ENCODE measurements at regions not wholly inside any gene's neighbourhood (a gene's known extent, or its start where the extent isn't known, plus 50 kb on each side); places are given as distances from the start of the nearest gene placed in this dataset.

DNA sequence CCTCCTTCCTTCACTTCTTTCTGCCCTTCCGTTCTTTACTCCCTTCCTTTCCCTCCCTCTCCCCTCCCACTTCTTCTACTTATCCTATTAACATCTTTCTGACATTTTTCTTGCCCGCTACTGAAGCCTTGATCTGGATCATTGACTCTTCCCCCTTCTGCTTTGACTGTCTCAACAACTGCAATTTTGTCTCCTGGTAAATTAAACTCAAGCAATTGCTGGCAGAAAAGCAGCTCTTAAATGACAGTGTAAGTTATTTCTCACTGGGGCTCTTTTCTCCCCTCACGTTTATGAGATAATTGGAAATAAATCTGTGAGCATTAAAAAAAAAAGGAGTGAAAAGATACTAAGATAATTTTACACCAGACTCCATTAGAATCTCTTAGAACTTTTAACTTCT, 120.0 kb downstream of the SLC17A6 start:
- ChIA-PET POLR2A (no interaction called here), CTCF (no interaction called here)
- no peaks in the 10 kb centered on the region for H3K36me3 ChIP-seq (ENCODE audit: control insufficient read depth, insufficient read depth, low read length)
- no peak overlapping the region for H3K4me3 ChIP-seq (ENCODE audit: low read depth, low read length)
- TF ChIP-seq, protein P1, sequence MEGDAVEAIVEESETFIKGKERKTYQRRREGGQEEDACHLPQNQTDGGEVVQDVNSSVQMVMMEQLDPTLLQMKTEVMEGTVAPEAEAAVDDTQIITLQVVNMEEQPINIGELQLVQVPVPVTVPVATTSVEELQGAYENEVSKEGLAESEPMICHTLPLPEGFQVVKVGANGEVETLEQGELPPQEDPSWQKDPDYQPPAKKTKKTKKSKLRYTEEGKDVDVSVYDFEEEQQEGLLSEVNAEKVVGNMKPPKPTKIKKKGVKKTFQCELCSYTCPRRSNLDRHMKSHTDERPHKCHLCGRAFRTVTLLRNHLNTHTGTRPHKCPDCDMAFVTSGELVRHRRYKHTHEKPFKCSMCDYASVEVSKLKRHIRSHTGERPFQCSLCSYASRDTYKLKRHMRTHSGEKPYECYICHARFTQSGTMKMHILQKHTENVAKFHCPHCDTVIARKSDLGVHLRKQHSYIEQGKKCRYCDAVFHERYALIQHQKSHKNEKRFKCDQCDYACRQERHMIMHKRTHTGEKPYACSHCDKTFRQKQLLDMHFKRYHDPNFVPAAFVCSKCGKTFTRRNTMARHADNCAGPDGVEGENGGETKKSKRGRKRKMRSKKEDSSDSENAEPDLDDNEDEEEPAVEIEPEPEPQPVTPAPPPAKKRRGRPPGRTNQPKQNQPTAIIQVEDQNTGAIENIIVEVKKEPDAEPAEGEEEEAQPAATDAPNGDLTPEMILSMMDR (IDR thresholded peaks at IDR 0.05; ENCODE audit: insufficient read depth, low read depth, low read length): no peak
- H3K27me3 ChIP-seq (ENCODE audit: control insufficient read depth, insufficient read depth, low read length): no peaks in the 10 kb centered on the region
- no peak for DNase-seq (ENCODE audit: low read depth)

DNA sequence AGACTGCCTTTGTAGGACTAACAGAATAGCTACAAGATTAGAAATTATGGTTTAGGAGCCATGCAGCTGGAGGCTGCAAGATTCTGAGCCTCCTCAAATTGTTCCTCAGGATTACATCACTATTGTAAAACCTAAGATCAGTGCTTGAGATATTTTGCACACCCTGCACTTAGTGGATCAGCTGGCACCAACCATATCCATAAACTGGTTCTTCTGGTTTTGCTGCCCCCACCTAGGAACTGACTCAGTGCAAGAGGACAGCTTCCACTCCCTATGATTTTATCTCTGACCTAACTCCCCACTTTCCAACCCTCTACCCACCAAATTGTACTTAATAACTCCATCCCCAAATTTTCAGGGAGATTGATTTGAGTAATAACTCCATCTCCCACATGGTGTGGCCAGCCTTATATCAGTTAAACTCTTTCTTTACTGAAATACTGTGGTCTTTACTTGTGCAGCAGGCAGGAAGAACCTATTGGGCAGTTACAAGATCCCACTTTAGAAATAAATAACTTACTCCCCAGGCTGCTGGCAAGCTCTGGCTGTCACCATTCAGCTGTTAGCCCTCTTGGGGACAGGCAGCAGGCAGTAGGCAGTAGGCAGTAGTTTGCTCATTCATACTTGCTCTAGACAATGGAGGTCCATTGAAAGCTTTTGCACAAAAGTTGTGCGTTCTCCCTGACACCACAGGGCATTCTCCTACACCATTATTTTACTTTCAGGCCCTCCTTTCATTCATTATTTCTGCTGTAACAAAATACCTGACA, 119.0 kb downstream of the SLC17A6 start:
- CTCF ChIA-PET: no interaction called here
- POLR2A ChIA-PET: no interaction called here
- DNase-seq (ENCODE audit: low read depth): no peak
- TF ChIP-seq, protein P1 (IDR thresholded peaks at IDR 0.05; ENCODE audit: insufficient read depth, low read depth, low read length): no peak
- Histone ChIP-seq H3K36me3 (ENCODE audit: control insufficient read depth, insufficient read depth, low read length) (no peaks in the 10 kb centered on the region), H3K4me3 (ENCODE audit: low read depth, low read length) (no peak overlapping the region), H3K27me3 (ENCODE audit: control insufficient read depth, insufficient read depth, low read length) (no peaks in the 10 kb centered on the region)

DNA sequence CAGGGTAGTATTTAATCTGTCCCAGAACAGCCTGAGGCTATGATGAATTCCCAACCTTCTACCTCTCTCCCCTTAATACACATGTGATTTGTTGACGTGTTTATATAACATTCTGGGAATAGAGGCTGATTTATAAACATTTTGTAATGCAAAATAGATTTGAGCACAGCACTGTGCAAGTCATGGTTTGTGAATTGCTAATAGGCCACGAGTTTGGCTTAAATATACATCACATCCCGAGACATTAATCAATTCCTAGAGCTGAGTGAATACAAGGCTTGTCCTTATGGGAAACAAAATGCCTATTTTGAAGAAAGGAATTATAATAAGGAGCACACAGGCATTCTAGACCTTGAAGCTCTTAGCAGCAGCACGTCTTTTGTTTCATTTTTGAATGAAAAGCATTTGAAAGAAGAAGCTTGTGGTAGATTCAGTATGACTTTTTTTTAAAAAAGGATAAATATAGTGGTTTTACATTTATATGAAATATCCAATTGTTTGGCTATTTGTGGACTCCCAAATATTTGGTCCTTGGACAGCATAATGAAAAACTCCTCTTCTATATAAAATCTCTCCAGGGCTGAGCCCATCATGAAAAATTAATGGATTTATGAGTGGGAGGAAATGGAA, 116.4 kb downstream of the SLC17A6 start:
- ChIA-PET POLR2A (no interaction called here), CTCF (no interaction called here)
- Histone ChIP-seq H3K36me3 (ENCODE audit: control insufficient read depth, insufficient read depth, low read length) (no peaks in the 10 kb centered on the region), H3K27me3 (ENCODE audit: control insufficient read depth, insufficient read depth, low read length) (no peaks in the 10 kb centered on the region), H3K4me3 (ENCODE audit: low read depth, low read length) (no peak overlapping the region)
- TF ChIP-seq, protein P1 (IDR thresholded peaks at IDR 0.05; ENCODE audit: insufficient read depth, low read depth, low read length): no peak
- DNase-seq (ENCODE audit: low read depth): no peak

DNA sequence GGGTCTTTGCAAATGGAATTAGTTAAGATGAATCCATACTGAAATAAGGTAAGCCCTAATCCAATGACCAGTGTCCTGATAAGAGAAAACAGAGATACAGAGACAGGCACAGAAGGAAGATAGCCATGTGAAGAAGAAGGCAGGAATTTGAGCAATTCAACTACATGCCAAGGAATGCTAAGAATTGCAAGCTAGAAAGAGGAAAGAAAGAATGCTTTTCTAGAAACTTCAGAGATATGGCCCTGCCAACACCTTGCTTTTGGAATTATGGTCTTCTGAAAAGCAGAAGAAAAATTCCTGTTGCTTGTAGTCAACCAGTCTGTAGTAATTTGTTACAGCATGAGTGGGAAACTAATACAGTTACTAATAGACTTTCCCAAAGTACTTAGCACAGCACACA, 111.3 kb downstream of the SLC17A6 start:
- TF ChIP-seq, protein P1 (IDR thresholded peaks at IDR 0.05; ENCODE audit: insufficient read depth, low read depth, low read length): no peak
- POLR2A ChIA-PET: no interaction called here
- H3K36me3 ChIP-seq (ENCODE audit: control insufficient read depth, insufficient read depth, low read length): no peaks in the 10 kb centered on the region
- CTCF ChIA-PET: no interaction called here
- no peak overlapping the region for H3K4me3 ChIP-seq (ENCODE audit: low read depth, low read length)
- no peaks in the 10 kb centered on the region for H3K27me3 ChIP-seq (ENCODE audit: control insufficient read depth, insufficient read depth, low read length)
- DNase-seq (ENCODE audit: low read depth): no peak

DNA sequence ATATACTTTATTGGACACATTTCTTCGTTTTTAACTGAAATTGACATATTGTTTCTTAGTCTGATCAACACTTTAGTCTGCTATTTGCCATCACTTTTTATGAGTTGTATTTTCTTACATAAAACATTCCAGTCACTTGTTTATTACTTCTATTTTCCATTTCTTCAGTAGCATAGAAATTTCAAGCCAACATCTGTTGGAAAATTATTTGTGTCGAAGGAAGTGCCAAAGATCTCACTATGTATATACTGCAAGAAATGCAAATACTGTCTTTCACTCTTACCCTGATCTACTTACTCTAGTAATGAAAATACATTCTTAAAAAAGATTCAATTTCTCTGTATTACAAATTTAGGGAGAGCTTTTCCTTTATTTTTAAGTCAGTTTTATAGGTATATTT, 105.9 kb downstream of the SLC17A6 start:
- CTCF ChIA-PET: no interaction called here
- DNase-seq (ENCODE audit: low read depth): no peak
- H3K27me3 ChIP-seq (ENCODE audit: control insufficient read depth, insufficient read depth, low read length): no peaks in the 10 kb centered on the region
- H3K4me3 ChIP-seq (ENCODE audit: low read depth, low read length): no peak overlapping the region
- POLR2A ChIA-PET: no interaction called here
- H3K36me3 ChIP-seq (ENCODE audit: control insufficient read depth, insufficient read depth, low read length): no peaks in the 10 kb centered on the region
- TF ChIP-seq, protein P1 (IDR thresholded peaks at IDR 0.05; ENCODE audit: insufficient read depth, low read depth, low read length): no peak

Measured in BJ (cell line).